Hepatocyte (in vitro differentiated cells): ENCODE measurements at regions not wholly inside any gene's neighbourhood (a gene's known extent, or its start where the extent isn't known, plus 50 kb on each side); places are given as distances from the start of the nearest gene placed in this dataset.

Source experiments
- DNase-seq: peaks from one replicate; pipeline ENCODE4 v3.0.0-alpha.2; 2016; ENCODE audit warnings: low spot score
- H2AFZ ChIP-seq: fragments of 200-600 bp; sonication (generic); 2 replicates; pipeline ENCODE4 v1.6.0; 2016; ENCODE audit warnings: antibody characterized with exemption, mild to moderate bottlenecking
- H3K27ac ChIP-seq: fragments of 200-600 bp; sonication (generic); 2 replicates; pipeline ENCODE4 v1.5.1; 2016; ENCODE audit warnings: mild to moderate bottlenecking
- H3K27me3 ChIP-seq: fragments of 200-600 bp; sonication (generic); 2 replicates; pipeline ENCODE4 v1.6.1; 2016
- H3K36me3 ChIP-seq: fragments of 200-600 bp; sonication (generic); replicated peaks from 2 replicates; pipeline ENCODE4 v1.5.1; 2016; ENCODE audit warnings: low read depth; ENCODE audit not compliant: insufficient read depth
- H3K4me1 ChIP-seq: fragments of 200-600 bp; sonication (generic); 2 replicates; pipeline ENCODE4 v1.5.1; 2016; ENCODE audit warnings: mild to moderate bottlenecking, moderate library complexity; ENCODE audit not compliant: insufficient read depth
- H3K4me2 ChIP-seq: fragments of 200-600 bp; sonication (generic); 2 replicates; pipeline ENCODE4 v1.6.0; 2016
- H3K4me3 ChIP-seq: fragments of 200-600 bp; sonication (generic); 2 replicates; pipeline ENCODE4 v1.5.1; 2016; ENCODE audit warnings: mild to moderate bottlenecking
- H3K79me2 ChIP-seq: fragments of 200-600 bp; sonication (generic); 2 replicates; pipeline ENCODE4 v1.6.0; 2017; ENCODE audit warnings: mild to moderate bottlenecking
- H3K9me2 ChIP-seq: fragments of 200-600 bp; sonication (generic); replicated peaks from 2 replicates; pipeline ENCODE4 v1.6.0; 2017; ENCODE audit warnings: mild to moderate bottlenecking; ENCODE audit not compliant: insufficient read depth
- H3K9me3 ChIP-seq: fragments of 200-600 bp; sonication (generic); 2 replicates; pipeline ENCODE4 v1.5.1; 2016; ENCODE audit warnings: low read depth, mild to moderate bottlenecking
- H4K20me1 ChIP-seq: fragments of 200-600 bp; sonication (generic); 2 replicates; pipeline ENCODE4 v1.6.0; 2016; ENCODE audit warnings: mild to moderate bottlenecking; ENCODE audit not compliant: insufficient read depth, poor library complexity, severe bottlenecking
- EZH2 ChIP-seq: fragments of 200-600 bp; sonication (generic); IDR thresholded peaks from 2 replicates; pipeline ENCODE4 v1.6.1; 2016; ENCODE audit warnings: antibody characterized with exemption, mild to moderate bottlenecking, borderline replicate concordance
- EZH2phosphoT487 ChIP-seq: fragments of 200-600 bp; sonication (generic); IDR thresholded peaks from one replicate; pipeline ENCODE4 v1.6.1; 2018; ENCODE audit warnings: antibody characterized with exemption, mild to moderate bottlenecking, low read depth, moderate library complexity; ENCODE audit not compliant: unreplicated experiment, severe bottlenecking
- WGBS: methylation state at CpG from one replicate; pipeline ENCODE4 v1.1.6; 2016; ENCODE audit warnings: low lambda C conversion rate; ENCODE audit errors: missing lambda C conversion rate; 5-methylcytosine and 5-hydroxymethylcytosine counted together
- TF ChIP-seq, protein P1 (sequence below): fragments of 200-600 bp; sonication (generic); IDR thresholded peaks from 2 replicates; pipeline ENCODE4 v1.5.1; 2016; ENCODE audit warnings: antibody characterized with exemption, mild to moderate bottlenecking; ENCODE audit not compliant: poor library complexity

GRCh38 chr17:27378482-27379175 lies 77.6 kb upstream of the KSR1 start:
- no peak for DNase-seq
- Histone ChIP-seq H3K4me2 (peak overlapping the region; percentile 48), H3K27ac (peak overlapping the region; percentile 78), H3K79me2 (no peaks in the 10 kb centered on the region), H3K27me3 (no peaks in the 10 kb centered on the region), H2AFZ (no peak overlapping the region), H4K20me1 (no peaks in the 10 kb centered on the region), H3K36me3 (no peaks in the 10 kb centered on the region), H3K9me3 (no peaks in the 10 kb centered on the region), H3K4me1 (peaks cover 5% of the 10 kb centered on the region), H3K9me2 (no peaks in the 10 kb centered on the region), H3K4me3 (no peak overlapping the region)
- 67% methylated on average over 9 of the region's 9 CpGs for WGBS
- TF ChIP-seq EZH2phosphoT487 (no peak), EZH2 (no peak)
- TF ChIP-seq, protein P1, sequence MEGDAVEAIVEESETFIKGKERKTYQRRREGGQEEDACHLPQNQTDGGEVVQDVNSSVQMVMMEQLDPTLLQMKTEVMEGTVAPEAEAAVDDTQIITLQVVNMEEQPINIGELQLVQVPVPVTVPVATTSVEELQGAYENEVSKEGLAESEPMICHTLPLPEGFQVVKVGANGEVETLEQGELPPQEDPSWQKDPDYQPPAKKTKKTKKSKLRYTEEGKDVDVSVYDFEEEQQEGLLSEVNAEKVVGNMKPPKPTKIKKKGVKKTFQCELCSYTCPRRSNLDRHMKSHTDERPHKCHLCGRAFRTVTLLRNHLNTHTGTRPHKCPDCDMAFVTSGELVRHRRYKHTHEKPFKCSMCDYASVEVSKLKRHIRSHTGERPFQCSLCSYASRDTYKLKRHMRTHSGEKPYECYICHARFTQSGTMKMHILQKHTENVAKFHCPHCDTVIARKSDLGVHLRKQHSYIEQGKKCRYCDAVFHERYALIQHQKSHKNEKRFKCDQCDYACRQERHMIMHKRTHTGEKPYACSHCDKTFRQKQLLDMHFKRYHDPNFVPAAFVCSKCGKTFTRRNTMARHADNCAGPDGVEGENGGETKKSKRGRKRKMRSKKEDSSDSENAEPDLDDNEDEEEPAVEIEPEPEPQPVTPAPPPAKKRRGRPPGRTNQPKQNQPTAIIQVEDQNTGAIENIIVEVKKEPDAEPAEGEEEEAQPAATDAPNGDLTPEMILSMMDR = no peak

- H4K20me1 ChIP-seq = no peaks in the 10 kb centered on the region
- TF ChIP-seq EZH2 = no peak
- TF ChIP-seq, protein P1 = no peak
- TF ChIP-seq EZH2phosphoT487 = no peak
Observed at GRCh38 chr17:27379888-27380533, 76.2 kb upstream of the KSR1 start.

GRCh38 chr17:27380551-27380950 lies 75.7 kb upstream of the KSR1 start:
- H3K27me3 ChIP-seq = no peaks in the 10 kb centered on the region
- H2AFZ ChIP-seq = no peak overlapping the region
- TF ChIP-seq EZH2 = no peak
- no peak for TF ChIP-seq EZH2phosphoT487
- TF ChIP-seq, protein P1 = no peak
- H3K9me3 ChIP-seq = no peaks in the 10 kb centered on the region
- no peaks in the 10 kb centered on the region for H4K20me1 ChIP-seq
- no peak for DNase-seq
- no peak overlapping the region for H3K4me3 ChIP-seq
- peak overlapping the region; percentile 63 for H3K4me2 ChIP-seq
- H3K36me3 ChIP-seq = no peaks in the 10 kb centered on the region
- peaks cover 5% of the 10 kb centered on the region for H3K4me1 ChIP-seq
- 91% methylated on average over 10 of the region's 10 CpGs for WGBS
- H3K79me2 ChIP-seq = no peaks in the 10 kb centered on the region
- H3K27ac ChIP-seq = peak overlapping the region; percentile 78
- H3K9me2 ChIP-seq = no peaks in the 10 kb centered on the region

More at GRCh38 chr17:27379888-27380533, 76.2 kb upstream of the KSR1 start:
- 54% methylated on average over 18 of the region's 21 CpGs for WGBS
- H3K4me1 ChIP-seq = peaks cover 5% of the 10 kb centered on the region
- H2AFZ ChIP-seq = no peak overlapping the region
- no peaks in the 10 kb centered on the region for H3K79me2 ChIP-seq
- H3K27me3 ChIP-seq = no peaks in the 10 kb centered on the region
- H3K4me3 ChIP-seq = no peak overlapping the region
- H3K4me2 ChIP-seq = peak overlapping the region; percentile 63
- H3K36me3 ChIP-seq = no peaks in the 10 kb centered on the region
- H3K27ac ChIP-seq = peak overlapping the region; percentile 78
- DNase-seq = peak; percentile 59
- H3K9me3 ChIP-seq = no peaks in the 10 kb centered on the region
- H3K9me2 ChIP-seq = no peaks in the 10 kb centered on the region
